ENCODE measurements at regions not wholly inside any gene's neighbourhood (a gene's known extent, or its start where the extent isn't known, plus 50 kb on each side); places are given as distances from the start of the nearest gene placed in this dataset.
A peak's percentile ranks its signal among the peaks of the same experiment; 100 is the strongest.

DNA sequence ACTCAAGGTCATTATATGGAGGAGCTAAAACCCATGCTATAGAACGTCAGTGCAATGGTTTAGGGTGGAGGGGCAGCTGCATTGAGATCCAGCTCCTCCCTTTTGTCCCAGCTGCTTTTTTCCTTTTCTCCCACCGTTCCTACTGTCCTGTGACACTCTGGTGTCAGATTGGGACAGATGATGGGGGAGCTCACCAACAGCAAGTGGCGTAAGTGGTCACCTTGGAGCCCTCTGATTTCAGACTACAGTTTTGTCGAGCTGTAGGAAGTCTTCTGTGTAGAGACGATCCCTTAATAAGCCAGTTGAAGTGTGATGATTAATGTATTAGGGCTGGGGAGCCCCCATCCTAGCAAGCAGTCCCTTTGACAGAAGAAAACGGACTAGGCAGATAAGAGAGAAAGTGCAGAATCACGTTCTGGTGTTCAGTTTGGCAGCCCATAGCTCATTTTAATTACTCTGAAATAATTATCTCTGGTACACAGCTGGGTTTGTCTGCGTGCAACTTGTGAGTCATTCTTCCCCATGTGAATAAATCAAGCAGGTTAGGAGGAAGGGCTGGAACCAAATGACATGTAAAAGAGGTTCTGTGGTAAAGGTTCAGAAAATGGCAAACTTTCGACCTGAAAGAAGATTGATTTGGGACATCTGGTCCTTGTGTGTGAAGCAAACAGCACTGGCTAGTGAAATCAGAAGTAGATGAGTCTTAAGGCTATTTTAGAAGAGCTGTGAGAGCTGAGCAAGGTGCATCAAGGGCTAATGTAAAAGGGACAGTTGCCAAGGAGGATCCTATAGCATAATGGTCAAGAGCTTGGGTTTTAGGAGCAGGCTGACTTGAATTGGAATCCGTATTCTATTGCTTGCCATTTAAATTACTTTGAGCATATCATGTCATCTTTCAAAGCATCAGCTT lies 241.4 kb downstream of the EDEM1 start (continued):
- TF ChIP-seq, protein P1, sequence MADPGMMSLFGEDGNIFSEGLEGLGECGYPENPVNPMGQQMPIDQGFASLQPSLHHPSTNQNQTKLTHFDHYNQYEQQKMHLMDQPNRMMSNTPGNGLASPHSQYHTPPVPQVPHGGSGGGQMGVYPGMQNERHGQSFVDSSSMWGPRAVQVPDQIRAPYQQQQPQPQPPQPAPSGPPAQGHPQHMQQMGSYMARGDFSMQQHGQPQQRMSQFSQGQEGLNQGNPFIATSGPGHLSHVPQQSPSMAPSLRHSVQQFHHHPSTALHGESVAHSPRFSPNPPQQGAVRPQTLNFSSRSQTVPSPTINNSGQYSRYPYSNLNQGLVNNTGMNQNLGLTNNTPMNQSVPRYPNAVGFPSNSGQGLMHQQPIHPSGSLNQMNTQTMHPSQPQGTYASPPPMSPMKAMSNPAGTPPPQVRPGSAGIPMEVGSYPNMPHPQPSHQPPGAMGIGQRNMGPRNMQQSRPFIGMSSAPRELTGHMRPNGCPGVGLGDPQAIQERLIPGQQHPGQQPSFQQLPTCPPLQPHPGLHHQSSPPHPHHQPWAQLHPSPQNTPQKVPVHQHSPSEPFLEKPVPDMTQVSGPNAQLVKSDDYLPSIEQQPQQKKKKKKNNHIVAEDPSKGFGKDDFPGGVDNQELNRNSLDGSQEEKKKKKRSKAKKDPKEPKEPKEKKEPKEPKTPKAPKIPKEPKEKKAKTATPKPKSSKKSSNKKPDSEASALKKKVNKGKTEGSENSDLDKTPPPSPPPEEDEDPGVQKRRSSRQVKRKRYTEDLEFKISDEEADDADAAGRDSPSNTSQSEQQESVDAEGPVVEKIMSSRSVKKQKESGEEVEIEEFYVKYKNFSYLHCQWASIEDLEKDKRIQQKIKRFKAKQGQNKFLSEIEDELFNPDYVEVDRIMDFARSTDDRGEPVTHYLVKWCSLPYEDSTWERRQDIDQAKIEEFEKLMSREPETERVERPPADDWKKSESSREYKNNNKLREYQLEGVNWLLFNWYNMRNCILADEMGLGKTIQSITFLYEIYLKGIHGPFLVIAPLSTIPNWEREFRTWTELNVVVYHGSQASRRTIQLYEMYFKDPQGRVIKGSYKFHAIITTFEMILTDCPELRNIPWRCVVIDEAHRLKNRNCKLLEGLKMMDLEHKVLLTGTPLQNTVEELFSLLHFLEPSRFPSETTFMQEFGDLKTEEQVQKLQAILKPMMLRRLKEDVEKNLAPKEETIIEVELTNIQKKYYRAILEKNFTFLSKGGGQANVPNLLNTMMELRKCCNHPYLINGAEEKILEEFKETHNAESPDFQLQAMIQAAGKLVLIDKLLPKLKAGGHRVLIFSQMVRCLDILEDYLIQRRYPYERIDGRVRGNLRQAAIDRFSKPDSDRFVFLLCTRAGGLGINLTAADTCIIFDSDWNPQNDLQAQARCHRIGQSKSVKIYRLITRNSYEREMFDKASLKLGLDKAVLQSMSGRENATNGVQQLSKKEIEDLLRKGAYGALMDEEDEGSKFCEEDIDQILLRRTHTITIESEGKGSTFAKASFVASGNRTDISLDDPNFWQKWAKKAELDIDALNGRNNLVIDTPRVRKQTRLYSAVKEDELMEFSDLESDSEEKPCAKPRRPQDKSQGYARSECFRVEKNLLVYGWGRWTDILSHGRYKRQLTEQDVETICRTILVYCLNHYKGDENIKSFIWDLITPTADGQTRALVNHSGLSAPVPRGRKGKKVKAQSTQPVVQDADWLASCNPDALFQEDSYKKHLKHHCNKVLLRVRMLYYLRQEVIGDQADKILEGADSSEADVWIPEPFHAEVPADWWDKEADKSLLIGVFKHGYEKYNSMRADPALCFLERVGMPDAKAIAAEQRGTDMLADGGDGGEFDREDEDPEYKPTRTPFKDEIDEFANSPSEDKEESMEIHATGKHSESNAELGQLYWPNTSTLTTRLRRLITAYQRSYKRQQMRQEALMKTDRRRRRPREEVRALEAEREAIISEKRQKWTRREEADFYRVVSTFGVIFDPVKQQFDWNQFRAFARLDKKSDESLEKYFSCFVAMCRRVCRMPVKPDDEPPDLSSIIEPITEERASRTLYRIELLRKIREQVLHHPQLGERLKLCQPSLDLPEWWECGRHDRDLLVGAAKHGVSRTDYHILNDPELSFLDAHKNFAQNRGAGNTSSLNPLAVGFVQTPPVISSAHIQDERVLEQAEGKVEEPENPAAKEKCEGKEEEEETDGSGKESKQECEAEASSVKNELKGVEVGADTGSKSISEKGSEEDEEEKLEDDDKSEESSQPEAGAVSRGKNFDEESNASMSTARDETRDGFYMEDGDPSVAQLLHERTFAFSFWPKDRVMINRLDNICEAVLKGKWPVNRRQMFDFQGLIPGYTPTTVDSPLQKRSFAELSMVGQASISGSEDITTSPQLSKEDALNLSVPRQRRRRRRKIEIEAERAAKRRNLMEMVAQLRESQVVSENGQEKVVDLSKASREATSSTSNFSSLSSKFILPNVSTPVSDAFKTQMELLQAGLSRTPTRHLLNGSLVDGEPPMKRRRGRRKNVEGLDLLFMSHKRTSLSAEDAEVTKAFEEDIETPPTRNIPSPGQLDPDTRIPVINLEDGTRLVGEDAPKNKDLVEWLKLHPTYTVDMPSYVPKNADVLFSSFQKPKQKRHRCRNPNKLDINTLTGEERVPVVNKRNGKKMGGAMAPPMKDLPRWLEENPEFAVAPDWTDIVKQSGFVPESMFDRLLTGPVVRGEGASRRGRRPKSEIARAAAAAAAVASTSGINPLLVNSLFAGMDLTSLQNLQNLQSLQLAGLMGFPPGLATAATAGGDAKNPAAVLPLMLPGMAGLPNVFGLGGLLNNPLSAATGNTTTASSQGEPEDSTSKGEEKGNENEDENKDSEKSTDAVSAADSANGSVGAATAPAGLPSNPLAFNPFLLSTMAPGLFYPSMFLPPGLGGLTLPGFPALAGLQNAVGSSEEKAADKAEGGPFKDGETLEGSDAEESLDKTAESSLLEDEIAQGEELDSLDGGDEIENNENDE (IDR thresholded peaks at IDR 0.05; ENCODE audit: low read depth, low read length), result no peak
- TF ChIP-seq, protein P2, sequence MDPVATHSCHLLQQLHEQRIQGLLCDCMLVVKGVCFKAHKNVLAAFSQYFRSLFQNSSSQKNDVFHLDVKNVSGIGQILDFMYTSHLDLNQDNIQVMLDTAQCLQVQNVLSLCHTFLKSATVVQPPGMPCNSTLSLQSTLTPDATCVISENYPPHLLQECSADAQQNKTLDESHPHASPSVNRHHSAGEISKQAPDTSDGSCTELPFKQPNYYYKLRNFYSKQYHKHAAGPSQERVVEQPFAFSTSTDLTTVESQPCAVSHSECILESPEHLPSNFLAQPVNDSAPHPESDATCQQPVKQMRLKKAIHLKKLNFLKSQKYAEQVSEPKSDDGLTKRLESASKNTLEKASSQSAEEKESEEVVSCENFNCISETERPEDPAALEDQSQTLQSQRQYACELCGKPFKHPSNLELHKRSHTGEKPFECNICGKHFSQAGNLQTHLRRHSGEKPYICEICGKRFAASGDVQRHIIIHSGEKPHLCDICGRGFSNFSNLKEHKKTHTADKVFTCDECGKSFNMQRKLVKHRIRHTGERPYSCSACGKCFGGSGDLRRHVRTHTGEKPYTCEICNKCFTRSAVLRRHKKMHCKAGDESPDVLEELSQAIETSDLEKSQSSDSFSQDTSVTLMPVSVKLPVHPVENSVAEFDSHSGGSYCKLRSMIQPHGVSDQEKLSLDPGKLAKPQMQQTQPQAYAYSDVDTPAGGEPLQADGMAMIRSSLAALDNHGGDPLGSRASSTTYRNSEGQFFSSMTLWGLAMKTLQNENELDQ (CRISPR knock-in tag; IDR thresholded peaks at IDR 0.05; ENCODE audit: borderline replicate concordance), result no peak
- TF ChIP-seq, protein P3, sequence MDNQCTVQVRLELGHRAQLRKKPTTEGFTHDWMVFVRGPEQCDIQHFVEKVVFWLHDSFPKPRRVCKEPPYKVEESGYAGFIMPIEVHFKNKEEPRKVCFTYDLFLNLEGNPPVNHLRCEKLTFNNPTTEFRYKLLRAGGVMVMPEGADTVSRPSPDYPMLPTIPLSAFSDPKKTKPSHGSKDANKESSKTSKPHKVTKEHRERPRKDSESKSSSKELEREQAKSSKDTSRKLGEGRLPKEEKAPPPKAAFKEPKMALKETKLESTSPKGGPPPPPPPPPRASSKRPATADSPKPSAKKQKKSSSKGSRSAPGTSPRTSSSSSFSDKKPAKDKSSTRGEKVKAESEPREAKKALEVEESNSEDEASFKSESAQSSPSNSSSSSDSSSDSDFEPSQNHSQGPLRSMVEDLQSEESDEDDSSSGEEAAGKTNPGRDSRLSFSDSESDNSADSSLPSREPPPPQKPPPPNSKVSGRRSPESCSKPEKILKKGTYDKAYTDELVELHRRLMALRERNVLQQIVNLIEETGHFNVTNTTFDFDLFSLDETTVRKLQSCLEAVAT (IDR thresholded peaks at IDR 0.05), result no peak; a peak in 2 of 4 replicates
- TF ChIP-seq HDAC2 (IDR thresholded peaks at IDR 0.05) (peak; percentile 96), PHB2 (IDR thresholded peaks at IDR 0.05; ENCODE audit: low read depth) (peak; percentile 93), RFX7 (CRISPR knock-in tag; IDR thresholded peaks at IDR 0.05) (no peak), ZNF408 (CRISPR knock-in tag; IDR thresholded peaks at IDR 0.05; ENCODE audit: low read depth) (no peak), BRD9 (IDR thresholded peaks at IDR 0.05; ENCODE audit: low read depth, partially characterized antibody) (no peak), HIVEP1 (CRISPR knock-in tag; IDR thresholded peaks at IDR 0.05) (peak; percentile 88; the same call in 1 of the 2 replicates)
- TF ChIP-seq, protein P4, sequence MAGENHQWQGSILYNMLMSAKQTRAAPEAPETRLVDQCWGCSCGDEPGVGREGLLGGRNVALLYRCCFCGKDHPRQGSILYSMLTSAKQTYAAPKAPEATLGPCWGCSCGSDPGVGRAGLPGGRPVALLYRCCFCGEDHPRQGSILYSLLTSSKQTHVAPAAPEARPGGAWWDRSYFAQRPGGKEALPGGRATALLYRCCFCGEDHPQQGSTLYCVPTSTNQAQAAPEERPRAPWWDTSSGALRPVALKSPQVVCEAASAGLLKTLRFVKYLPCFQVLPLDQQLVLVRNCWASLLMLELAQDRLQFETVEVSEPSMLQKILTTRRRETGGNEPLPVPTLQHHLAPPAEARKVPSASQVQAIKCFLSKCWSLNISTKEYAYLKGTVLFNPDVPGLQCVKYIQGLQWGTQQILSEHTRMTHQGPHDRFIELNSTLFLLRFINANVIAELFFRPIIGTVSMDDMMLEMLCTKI (IDR thresholded peaks at IDR 0.05; ENCODE audit: partially characterized antibody), result no peak
